ENCODE measurements at regions not wholly inside any gene's neighbourhood (a gene's known extent, or its start where the extent isn't known, plus 50 kb on each side); places are given as distances from the start of the nearest gene placed in this dataset.

DNA sequence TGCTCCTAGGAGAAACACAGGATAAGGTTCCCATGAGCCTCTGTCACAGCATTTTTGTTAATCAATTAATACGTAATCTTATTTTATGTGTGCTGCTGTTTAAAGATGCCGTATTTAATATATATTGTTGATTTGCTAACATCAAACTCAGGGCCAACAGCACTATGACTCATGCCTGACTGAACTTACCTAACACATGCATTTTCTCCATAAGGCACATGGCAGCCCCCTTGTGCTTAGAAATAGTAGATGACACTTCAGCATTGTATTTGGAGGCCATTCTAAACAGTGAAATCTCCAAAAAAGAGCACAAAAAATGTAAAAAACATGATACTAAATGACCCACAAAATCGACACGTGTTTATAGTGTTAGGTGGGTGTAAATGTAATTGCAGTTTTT, 314.8 kb downstream of the MYCN start:
- Mint-ChIP-seq H3K36me3 (no peaks in the 10 kb centered on the region), H3K27ac (no peak overlapping the region), H3K9me3 (peaks cover 0 to 6% (median 2%) of the 10 kb centered on the region in 3 donors), H3K27me3 (peaks cover 12% of the 10 kb centered on the region), H3K4me3 (peak overlapping the region in 1 of 4 donors; percentile 20), H3K4me1 (no peaks in the 10 kb centered on the region)

- peaks cover 12% of the 10 kb centered on the region for H3K27me3 Mint-ChIP-seq
- no peaks in the 10 kb centered on the region for H3K4me1 Mint-ChIP-seq
- peaks cover 0 to 6% (median 2%) of the 10 kb centered on the region in 3 donors for H3K9me3 Mint-ChIP-seq
- no peaks in the 10 kb centered on the region for H3K36me3 Mint-ChIP-seq
- H3K4me3 Mint-ChIP-seq = no peak overlapping the region
- H3K27ac Mint-ChIP-seq = peak overlapping the region in 1 of 3 donors; percentile 64
These were observed 314.1 kb downstream of the MYCN start for GRCh38 chr2:16254356-16254965.

DNA sequence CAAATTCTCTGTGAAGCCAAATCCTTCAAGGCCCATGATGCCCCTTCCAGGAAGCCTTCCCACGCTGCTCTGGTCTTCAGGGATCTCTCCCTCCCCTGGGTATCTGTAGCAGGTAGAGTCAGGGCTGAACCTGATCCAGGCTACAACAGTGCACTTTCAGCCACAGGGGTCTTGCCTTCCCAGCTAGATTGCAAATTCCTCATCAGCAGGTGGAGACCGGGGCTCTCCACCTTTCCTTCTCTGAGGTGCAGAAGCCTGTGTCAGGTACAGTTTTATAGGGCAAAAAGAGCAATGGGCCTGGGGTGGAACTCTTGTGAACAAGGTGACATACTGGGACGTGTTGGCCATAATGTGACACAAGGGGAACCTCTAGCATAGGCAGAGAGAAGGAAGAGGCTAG, 312.9 kb downstream of the MYCN start:
- H3K27me3 Mint-ChIP-seq = peaks cover 15% of the 10 kb centered on the region
- H3K36me3 Mint-ChIP-seq = no peaks in the 10 kb centered on the region
- peaks cover 0 to 6% (median 2%) of the 10 kb centered on the region in 3 donors for H3K9me3 Mint-ChIP-seq
- H3K4me1 Mint-ChIP-seq = peaks cover 0 to 3% (median 0%) of the 10 kb centered on the region in 3 donors
- no peak overlapping the region for H3K4me3 Mint-ChIP-seq
- H3K27ac Mint-ChIP-seq = no peak overlapping the region

GRCh38 chr2:16252891-16253290, 312.5 kb downstream of the MYCN start:
- Mint-ChIP-seq H3K27me3 (peaks cover 15% of the 10 kb centered on the region), H3K27ac (no peak overlapping the region), H3K9me3 (peaks cover 0 to 6% (median 2%) of the 10 kb centered on the region in 3 donors), H3K4me3 (no peak overlapping the region), H3K4me1 (peaks cover 0 to 3% (median 0%) of the 10 kb centered on the region in 3 donors), H3K36me3 (no peaks in the 10 kb centered on the region)

DNA sequence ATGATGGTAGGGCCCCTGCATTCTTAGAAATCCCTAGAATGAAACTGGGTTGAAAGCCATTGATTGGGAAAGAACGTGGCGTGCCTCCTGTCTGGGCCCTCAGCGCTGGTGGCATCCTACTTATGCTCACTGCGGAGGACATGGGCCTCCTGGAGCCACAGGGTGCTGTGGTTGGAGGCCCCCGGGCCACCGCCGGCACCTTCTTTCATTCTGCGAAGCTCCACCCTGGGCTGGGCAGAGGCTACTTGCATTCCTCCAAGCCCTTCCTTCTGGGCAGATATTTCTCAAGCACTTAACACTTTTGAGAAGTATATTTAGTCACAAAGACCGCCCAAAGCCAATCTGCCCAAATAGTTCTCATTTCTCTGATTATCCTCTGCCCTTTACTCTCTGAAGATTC, 311.9 kb downstream of the MYCN start:
- no peak overlapping the region for H3K4me3 Mint-ChIP-seq
- peaks cover 0 to 3% (median 0%) of the 10 kb centered on the region in 3 donors for H3K4me1 Mint-ChIP-seq
- peaks cover 15% of the 10 kb centered on the region for H3K27me3 Mint-ChIP-seq
- H3K27ac Mint-ChIP-seq = no peak overlapping the region
- H3K9me3 Mint-ChIP-seq = peaks cover 0 to 6% (median 2%) of the 10 kb centered on the region in 3 donors
- H3K36me3 Mint-ChIP-seq = no peaks in the 10 kb centered on the region

- Mint-ChIP-seq H3K27me3 (peaks cover 15% of the 10 kb centered on the region), H3K4me3 (no peak overlapping the region), H3K4me1 (peaks cover 0 to 3% (median 0%) of the 10 kb centered on the region in 3 donors), H3K9me3 (peaks cover 0 to 6% (median 2%) of the 10 kb centered on the region in 3 donors), H3K27ac (no peak overlapping the region), H3K36me3 (no peaks in the 10 kb centered on the region)
These were observed 311.3 kb downstream of the MYCN start for GRCh38 chr2:16251511-16252225.

GRCh38 chr2:16250886-16251285, 310.5 kb downstream of the MYCN start:
- Mint-ChIP-seq H3K9me3 (peaks cover 0 to 6% (median 2%) of the 10 kb centered on the region in 3 donors), H3K4me3 (no peak overlapping the region), H3K27ac (no peak overlapping the region), H3K4me1 (peaks cover 0 to 3% (median 0%) of the 10 kb centered on the region in 3 donors), H3K36me3 (no peaks in the 10 kb centered on the region), H3K27me3 (peaks cover 15% of the 10 kb centered on the region)

GRCh38 chr2:16250466-16250865, 310.1 kb downstream of the MYCN start:
- no peak overlapping the region for H3K27ac Mint-ChIP-seq
- peaks cover 0 to 3% (median 0%) of the 10 kb centered on the region in 3 donors for H3K4me1 Mint-ChIP-seq
- H3K9me3 Mint-ChIP-seq = peaks cover 0 to 6% (median 2%) of the 10 kb centered on the region in 3 donors
- peaks cover 15% of the 10 kb centered on the region for H3K27me3 Mint-ChIP-seq
- H3K36me3 Mint-ChIP-seq = no peaks in the 10 kb centered on the region
- H3K4me3 Mint-ChIP-seq = no peak overlapping the region

DNA sequence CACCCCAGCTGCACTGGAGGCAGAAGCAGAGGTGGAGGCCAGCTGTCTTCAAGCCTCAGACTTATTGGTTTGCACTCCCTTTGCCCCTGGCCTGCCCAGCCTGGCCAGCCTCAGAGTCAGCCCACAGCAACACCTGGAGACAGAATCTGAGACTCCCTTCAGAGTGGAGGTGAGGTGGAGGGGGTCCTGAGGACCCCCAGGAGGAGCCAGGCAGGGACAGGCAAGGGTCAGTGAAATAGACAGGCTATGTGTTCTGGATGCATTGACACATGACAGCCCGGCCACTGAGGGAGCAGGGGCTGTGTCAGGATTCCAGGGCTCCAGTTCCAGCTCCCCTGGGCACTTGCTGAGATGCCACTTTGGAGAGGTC, 309.7 kb downstream of the MYCN start:
- Mint-ChIP-seq H3K4me3 (no peak overlapping the region), H3K27ac (no peak overlapping the region), H3K9me3 (peaks cover 0 to 6% (median 2%) of the 10 kb centered on the region in 3 donors), H3K4me1 (peaks cover 0 to 3% (median 0%) of the 10 kb centered on the region in 3 donors), H3K36me3 (no peaks in the 10 kb centered on the region), H3K27me3 (peaks cover 15% of the 10 kb centered on the region)

DNA sequence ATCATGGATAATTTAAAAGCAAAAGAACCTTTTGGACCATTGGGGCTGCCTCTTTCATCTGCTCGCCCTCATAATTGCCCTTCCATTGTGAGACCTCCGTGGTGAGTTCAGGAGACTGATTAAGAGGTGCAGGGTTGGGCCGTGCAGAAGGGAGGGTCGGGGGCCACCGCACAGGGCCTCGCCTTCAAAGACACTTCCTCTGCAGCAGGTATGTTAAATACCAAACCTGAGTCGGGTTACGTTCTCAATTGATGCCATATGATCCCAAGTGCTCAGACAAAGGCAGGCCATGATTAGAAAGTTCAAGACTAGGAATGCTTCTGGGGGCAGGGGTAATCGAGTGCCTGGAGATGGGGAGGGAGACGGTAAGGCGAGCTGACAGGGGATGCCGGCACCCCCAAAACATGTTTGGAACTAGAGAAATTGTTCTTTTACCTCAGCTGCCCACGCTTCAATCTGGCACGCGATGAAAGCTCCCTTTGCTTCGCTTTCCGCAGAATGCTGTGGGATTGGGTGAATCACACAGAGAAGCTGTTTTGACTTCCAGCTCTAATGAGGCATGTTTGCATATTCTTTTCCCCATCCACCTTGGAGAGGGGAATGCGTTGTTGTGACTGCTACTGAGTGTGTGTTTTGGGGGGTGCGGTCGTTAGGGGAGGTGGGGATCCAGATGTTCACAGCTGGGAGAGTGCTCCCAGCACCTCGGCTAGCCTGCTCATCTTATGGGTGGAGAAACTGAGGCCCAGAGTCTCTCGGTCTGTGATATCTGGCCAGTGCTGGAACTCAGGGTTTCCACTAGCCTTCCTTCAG, 309.1 kb downstream of the MYCN start:
- H3K36me3 Mint-ChIP-seq = no peaks in the 10 kb centered on the region
- peaks cover 0 to 3% (median 0%) of the 10 kb centered on the region in 3 donors for H3K4me1 Mint-ChIP-seq
- no peak overlapping the region for H3K27ac Mint-ChIP-seq
- H3K27me3 Mint-ChIP-seq = peaks cover 13% of the 10 kb centered on the region
- H3K9me3 Mint-ChIP-seq = peaks cover 0 to 6% (median 0%) of the 10 kb centered on the region in 3 donors
- no peak overlapping the region for H3K4me3 Mint-ChIP-seq

- Mint-ChIP-seq H3K27me3 (peaks cover 7% of the 10 kb centered on the region), H3K4me1 (peaks cover 0 to 3% (median 0%) of the 10 kb centered on the region in 3 donors), H3K27ac (no peak overlapping the region), H3K9me3 (no peaks in the 10 kb centered on the region), H3K36me3 (no peaks in the 10 kb centered on the region), H3K4me3 (no peak overlapping the region)
These were observed 308.3 kb downstream of the MYCN start for GRCh38 chr2:16248571-16249105.

DNA sequence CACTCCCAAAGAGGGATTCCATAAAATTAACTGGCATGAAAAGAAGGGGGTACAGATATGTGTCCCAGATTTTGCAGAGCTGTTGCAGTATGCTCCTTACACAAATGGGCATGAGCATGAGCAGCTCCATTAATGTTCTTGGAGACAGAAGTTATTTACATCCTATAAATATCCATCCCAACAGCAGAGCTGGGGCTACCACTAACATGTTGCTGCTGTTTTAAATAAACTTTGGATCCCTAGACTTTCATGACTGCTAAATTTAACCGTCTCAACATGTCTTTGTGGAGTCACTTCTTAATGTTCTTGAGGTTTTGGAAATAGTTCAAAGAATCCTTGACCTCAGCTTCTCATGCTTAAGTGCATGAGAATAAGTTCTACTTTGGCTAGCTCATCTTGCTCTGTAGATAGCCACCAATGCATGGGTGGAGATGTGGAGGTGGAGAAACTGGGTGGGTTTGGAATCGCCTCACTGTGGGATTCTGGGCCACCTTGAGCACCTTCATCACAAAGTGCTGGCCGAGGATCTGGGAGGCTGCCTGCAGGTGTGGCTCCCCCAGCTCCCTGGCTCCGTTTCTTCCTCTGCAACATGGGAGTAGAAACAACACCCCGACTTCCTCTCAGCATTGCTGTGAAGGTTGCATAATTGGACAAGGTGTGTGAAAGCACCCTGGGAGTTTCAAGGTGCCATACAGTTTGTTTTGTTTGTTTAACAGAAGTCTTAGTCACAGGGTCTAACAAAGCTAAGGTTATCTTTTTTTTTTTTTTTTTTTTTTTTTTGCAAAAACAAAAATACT, 307.2 kb downstream of the MYCN start:
- Mint-ChIP-seq H3K36me3 (no peaks in the 10 kb centered on the region), H3K4me3 (no peak overlapping the region), H3K27me3 (peaks cover 3% of the 10 kb centered on the region), H3K4me1 (peaks cover 0 to 3% (median 0%) of the 10 kb centered on the region in 3 donors), H3K9me3 (no peaks in the 10 kb centered on the region), H3K27ac (no peak overlapping the region)

DNA sequence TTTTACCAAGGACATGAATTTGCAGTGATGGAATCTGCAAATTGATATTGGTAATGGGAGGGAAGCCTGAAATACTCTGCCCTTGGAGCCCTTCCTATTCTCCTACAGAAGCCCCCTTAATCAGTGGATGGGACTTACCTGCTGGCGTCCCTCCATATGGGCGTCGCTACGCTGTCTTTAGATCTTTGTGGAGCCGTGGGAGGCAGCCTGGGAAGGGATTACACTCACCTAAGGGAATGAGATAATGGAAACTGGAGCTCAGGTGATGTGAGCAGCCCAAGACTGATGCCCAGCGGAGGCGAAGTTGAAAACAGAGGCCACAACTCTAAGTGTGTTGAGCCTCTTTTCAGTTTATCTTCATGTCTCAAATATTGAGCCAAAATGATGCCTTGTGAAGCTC, 306.6 kb downstream of the MYCN start:
- H3K9me3 Mint-ChIP-seq = no peaks in the 10 kb centered on the region
- H3K4me3 Mint-ChIP-seq = no peak overlapping the region
- H3K36me3 Mint-ChIP-seq = no peaks in the 10 kb centered on the region
- H3K4me1 Mint-ChIP-seq = peaks cover 0 to 3% (median 0%) of the 10 kb centered on the region in 3 donors
- H3K27me3 Mint-ChIP-seq = peaks cover 3% of the 10 kb centered on the region
- H3K27ac Mint-ChIP-seq = no peak overlapping the region

GRCh38 chr2:16246281-16246850, 306.0 kb downstream of the MYCN start:
- Mint-ChIP-seq H3K4me3 (no peak overlapping the region), H3K36me3 (no peaks in the 10 kb centered on the region), H3K27ac (no peak overlapping the region), H3K4me1 (peaks cover 0 to 3% (median 0%) of the 10 kb centered on the region in 3 donors), H3K9me3 (no peaks in the 10 kb centered on the region), H3K27me3 (peaks cover 3% of the 10 kb centered on the region)
